MM.1S (cell line): ENCODE measurements at regions not wholly inside any gene's neighbourhood (a gene's known extent, or its start where the extent isn't known, plus 50 kb on each side); places are given as distances from the start of the nearest gene placed in this dataset.

Experiments used
- EZH2phosphoT487 ChIP-seq: fragments of 300-600 bp; sonication (generic); IDR thresholded peaks from 2 replicates; pipeline ENCODE4 v1.6.1; 2018; ENCODE audit warnings: antibody characterized with exemption, low read length
- TF ChIP-seq, protein P1 (sequence below): fragments of 300-600 bp; sonication (generic); IDR thresholded peaks from 2 replicates; pipeline ENCODE4 v1.5.1; 2016; ENCODE audit warnings: antibody characterized with exemption, low read length, mixed read lengths

DNA sequence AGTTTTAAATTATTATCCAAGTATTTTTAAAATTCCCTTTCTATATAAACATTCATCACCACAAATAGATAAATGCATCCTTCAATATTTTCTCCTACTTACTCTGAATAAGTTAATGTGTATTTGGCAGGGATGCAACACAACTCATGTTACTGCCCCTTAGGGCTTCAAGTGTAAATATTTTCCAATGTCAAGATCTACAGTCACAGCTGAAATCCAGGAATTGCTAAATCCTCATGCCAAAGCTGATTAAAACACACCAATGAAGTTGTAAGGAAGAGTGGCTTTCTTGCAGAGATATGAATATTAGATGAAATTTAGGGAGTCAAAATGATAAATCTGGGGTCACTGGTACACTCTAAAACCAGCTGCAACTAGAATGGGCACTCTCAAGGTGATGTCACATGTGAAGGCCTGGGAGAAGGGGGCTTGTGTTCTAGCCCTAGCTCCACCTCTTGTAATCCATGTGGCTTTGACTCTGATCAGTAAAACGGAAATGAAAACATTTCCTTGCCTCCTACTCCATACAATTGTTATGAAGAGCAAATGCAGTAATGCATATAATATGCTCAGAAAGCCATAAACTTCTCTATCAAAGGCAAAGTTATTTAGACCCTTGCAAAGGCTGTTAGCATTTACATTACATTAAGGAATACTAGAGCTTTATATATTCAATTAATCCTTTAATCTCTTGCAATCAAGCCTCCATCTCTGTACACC lies 228.1 kb upstream of the NFE2L3 start:
- TF ChIP-seq, protein P1, sequence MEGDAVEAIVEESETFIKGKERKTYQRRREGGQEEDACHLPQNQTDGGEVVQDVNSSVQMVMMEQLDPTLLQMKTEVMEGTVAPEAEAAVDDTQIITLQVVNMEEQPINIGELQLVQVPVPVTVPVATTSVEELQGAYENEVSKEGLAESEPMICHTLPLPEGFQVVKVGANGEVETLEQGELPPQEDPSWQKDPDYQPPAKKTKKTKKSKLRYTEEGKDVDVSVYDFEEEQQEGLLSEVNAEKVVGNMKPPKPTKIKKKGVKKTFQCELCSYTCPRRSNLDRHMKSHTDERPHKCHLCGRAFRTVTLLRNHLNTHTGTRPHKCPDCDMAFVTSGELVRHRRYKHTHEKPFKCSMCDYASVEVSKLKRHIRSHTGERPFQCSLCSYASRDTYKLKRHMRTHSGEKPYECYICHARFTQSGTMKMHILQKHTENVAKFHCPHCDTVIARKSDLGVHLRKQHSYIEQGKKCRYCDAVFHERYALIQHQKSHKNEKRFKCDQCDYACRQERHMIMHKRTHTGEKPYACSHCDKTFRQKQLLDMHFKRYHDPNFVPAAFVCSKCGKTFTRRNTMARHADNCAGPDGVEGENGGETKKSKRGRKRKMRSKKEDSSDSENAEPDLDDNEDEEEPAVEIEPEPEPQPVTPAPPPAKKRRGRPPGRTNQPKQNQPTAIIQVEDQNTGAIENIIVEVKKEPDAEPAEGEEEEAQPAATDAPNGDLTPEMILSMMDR, result no peak
- TF ChIP-seq EZH2phosphoT487, result no peak
